NCI-H2227 (cell line): ENCODE measurements at regions not wholly inside any gene's neighbourhood (a gene's known extent, or its start where the extent isn't known, plus 50 kb on each side); places are given as distances from the start of the nearest gene placed in this dataset.
"Not testable (repeated sequence)": the region's sequence is repeated elsewhere in the genome, so short reads cannot be mapped to it uniquely, and the experiment has no call there.

Experiments used
- DNase-seq: peaks from one replicate; lab custom pipeline; 2025; ENCODE audit not compliant: unreplicated experiment; lab: John Stamatoyannopoulos, UW

DNA sequence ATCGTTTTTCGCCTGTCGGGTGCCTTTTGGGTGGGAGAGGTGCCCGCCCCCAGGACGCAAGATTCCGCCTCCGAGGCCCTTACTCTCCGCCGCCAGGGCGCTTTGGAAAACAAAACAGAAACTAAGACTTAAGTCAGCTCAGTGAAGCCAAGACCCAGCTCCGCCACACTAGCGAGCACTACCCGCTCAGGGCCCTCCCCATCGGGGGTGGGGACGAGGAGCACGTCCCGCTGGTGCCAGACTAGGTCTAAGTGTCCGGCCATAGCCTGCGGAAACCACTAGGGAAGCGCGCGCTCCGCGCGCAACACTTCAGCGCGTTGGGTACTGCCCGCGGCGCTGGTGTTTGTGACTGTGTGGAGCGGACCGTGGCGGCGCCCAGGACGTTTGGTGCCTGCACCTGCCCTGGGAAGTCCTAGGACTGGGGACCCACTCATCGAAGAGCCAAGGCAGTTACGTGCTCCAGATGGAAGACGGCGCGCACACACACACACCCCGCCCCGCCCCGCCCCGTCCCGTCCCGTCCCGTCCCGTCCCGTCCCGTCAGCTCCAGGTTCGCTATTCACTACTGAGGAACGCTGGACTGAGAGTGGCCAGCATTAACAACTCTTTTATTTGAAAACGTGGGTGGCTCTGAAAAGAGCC is 57.6 kb upstream of the BOLA1 start:
- DNase-seq: not testable (repeated sequence)

GRCh38 chr1:149842458-149843064 is 56.8 kb upstream of the BOLA1 start:
- DNase-seq: not testable (repeated sequence)

GRCh38 chr1:149843431-149844041 is 55.8 kb upstream of the BOLA1 start:
- no peak for DNase-seq

DNA sequence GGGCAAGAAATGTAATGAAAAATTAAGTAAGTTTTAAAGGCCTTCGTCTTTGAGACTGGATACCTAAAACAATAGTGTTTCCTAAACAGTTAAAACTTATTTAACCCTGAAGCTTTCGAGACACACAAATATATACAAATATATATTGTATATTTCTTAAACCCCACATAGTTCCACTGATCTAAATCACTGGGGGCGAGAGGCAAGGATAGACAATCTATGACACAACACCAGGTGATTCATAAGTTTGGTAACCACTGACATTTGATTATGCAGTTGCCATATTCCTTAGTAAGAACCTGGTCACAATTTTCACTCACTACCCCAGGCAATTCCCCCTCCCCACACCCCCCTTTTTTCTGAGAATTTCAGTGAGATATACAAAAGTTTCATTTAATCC is 55.3 kb upstream of the BOLA1 start:
- DNase-seq: no peak

DNA sequence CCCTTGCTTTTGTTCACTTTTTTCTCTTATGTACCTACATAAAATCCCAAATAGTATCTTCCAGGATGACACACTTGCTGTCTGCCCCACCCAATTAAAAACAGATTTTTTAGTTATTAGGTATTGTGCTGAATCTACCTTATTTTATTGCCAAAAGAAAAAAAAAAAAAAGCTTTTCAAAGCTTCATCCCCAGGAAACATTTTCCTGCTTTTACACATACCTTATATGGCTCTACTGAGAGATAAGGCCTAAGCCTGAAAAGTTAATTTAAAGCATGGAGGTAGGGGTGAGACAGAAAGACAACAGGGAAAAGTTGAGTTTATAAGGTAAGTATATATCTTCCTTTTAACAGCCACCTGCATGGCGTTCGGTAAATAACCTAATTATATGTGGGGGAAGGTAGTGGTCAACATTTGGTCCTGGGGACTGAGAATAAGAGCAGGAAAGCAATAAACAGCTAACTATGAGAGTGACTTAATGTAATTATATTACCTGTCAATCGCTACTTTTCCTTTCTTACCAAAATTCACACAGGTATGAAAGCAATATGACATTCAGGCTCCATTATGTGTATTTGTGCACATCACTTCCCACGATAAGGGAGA is 54.6 kb upstream of the BOLA1 start:
- DNase-seq: no peak

DNA sequence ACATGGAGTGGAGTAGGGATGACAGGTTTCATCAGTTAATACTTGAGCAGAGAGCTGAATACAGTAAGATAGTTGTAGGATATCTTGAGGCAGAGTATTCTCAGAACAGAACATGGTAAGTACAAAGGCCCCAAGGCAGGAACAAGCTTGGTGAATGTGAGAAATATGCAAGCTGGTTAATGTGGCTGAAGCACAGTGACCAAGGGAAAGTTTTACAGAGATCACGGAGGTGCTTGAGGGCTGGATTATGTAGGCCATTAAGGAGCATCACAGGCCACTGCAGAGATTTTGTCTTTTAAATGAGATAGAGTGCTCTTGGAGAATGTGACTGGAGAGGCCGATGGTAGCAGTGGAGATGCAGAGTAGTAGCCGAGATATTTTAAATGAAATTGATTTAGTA is 54.0 kb upstream of the BOLA1 start:
- no peak for DNase-seq

- DNase-seq: no peak
Observed at GRCh38 chr1:149846042-149846441, 53.3 kb upstream of the BOLA1 start.

GRCh38 chr1:149846593-149847466 is 52.5 kb upstream of the BOLA1 start:
- DNase-seq: no peak

DNA sequence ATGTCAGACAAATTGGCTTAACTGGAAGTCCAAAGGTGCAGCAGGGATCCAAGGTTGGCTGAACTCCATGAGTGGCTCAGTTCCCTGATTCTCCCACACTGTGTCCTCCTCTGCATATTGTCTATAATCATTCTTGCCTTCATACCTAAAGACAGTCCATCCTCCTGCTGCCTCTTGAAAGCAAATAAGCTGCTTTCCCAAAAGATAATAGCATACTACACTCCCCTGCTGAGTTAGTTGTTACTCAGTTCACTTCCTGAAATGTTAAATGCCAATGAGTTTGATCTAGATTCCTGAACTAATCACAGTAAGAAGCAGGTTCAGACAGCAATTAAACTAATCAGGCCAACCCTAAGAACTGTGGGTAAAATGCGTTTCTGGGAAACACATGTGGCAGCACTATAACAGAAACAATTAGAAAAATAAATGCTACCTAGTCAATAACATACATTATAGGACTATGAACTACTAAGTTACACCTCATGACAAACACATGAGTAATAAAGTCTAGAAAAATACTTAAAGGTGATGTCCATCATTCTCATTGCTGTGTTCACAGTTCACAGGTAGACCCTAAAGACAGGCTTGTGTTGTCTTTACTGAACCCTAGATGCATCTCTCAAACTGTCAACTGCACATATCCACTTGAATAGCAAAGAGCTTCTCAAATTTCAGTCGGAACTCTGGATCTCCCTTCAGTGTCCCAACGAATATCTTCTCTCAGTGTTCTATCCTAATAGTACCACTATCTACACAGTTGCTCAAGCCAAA is 50.8 kb upstream of the BOLA1 start:
- DNase-seq: peak; percentile 31

- DNase-seq: no peak
Observed at GRCh38 chr1:149849111-149849946, 50.0 kb upstream of the BOLA1 start.
